Upper lobe of left lung (tissue), 6 donors: ENCODE measurements at regions not wholly inside any gene's neighbourhood (a gene's known extent, or its start where the extent isn't known, plus 50 kb on each side); places are given as distances from the start of the nearest gene placed in this dataset.

Experiments used
- ATAC-seq, 2 donors: fragments of 200-7000 bp; cut with Tn5 transposase; one replicate each; pipeline ENCODE4 v1.9.1; 2022; ENCODE audit warnings: mild to moderate bottlenecking in 2 of 2, moderate library complexity in 2 of 2; ENCODE audit not compliant: low FRiP score in 2 of 2
- DNase-seq, 2 donors: peaks; one replicate each; pipeline ENCODE4 v3.0.0-alpha.2; 2019 to 2020
- H3K27ac ChIP-seq, 4 donors: fragments of 200-600 bp; sonication (generic); one replicate each; pipeline ENCODE4 v1.5.1; 2016 to 2019
- H3K27me3 ChIP-seq, 4 donors: fragments of 200-600 bp; sonication (generic); one replicate each; pipeline ENCODE4 v1.5.1; 2017 to 2019
- H3K36me3 ChIP-seq, 4 donors: fragments of 200-600 bp; sonication (generic); one replicate each; pipeline ENCODE4 v1.5.1; 2016 to 2019
- H3K4me1 ChIP-seq, 4 donors: fragments of 200-600 bp; sonication (generic); one replicate each; pipeline ENCODE4 v1.5.1; 2018 to 2019
- H3K4me3 ChIP-seq, 4 donors: fragments of 200-600 bp; sonication (generic); one replicate each; pipeline ENCODE4 v1.5.1; 2017 to 2019; ENCODE audit warnings: mild to moderate bottlenecking in 2 of 4, moderate library complexity in 1 of 4
- H3K9me3 ChIP-seq, 4 donors: fragments of 200-600 bp; sonication (generic); one replicate each; pipeline ENCODE4 v1.5.1; 2018 to 2019
- CTCF ChIP-seq, 6 experiments: fragments of 450-650 bp in 4 of 6; fragments of 200-600 bp in 2 of 6; sonication (generic) in 2 of 6; IDR thresholded peaks; one replicate each; pipeline ENCODE4 v1.5.1; 2016 to 2019; ENCODE audit warnings: antibody characterized with exemption in 6 of 6
- EP300 ChIP-seq, 4 donors: sonication (generic); formaldehyde crosslinking; IDR thresholded peaks; one replicate each; pipeline ENCODE4 v1.5.1; 2017; ENCODE audit warnings: antibody characterized with exemption in 4 of 4, control low read depth in 2 of 4
- POLR2A ChIP-seq, 4 donors: fragments of 450-650 bp; IDR thresholded peaks; one replicate each; pipeline ENCODE4 v1.5.1; 2016 to 2017; ENCODE audit warnings: antibody characterized with exemption in 4 of 4, mild to moderate bottlenecking in 2 of 4
- POLR2AphosphoS5 ChIP-seq, 2 donors: sonication (generic); formaldehyde crosslinking; IDR thresholded peaks; one replicate each; pipeline ENCODE4 v1.5.1; 2017; ENCODE audit warnings: antibody characterized with exemption in 2 of 2
- WGBS, 2 donors: methylation state at CpG; one replicate each; pipeline ENCODE4 v1.1.5; 2017 to 2018; 5-methylcytosine and 5-hydroxymethylcytosine counted together
- donor health status: DM: no; HTN: no; CAD: no; lungs with moderate emphysema.
- donor health status: DM: no; HTN: yes; CAD: no; lungs with severe emphysema.

GRCh38 chr5:54367844-54368243 lies 57.5 kb upstream of the ARL15 start:
- TF ChIP-seq CTCF (IDR thresholded peaks at IDR 0.05) (no peak), EP300 (IDR thresholded peaks at IDR 0.05) (no peak), POLR2A (IDR thresholded peaks at IDR 0.05) (no peak), POLR2AphosphoS5 (IDR thresholded peaks at IDR 0.05) (no peak)
- Histone ChIP-seq H3K36me3 (no peaks in the 10 kb centered on the region), H3K4me3 (no peak overlapping the region), H3K4me1 (no peaks in the 10 kb centered on the region), H3K27ac (no peak overlapping the region), H3K9me3 (peaks cover 0 to 2% (median 0%) of the 10 kb centered on the region in 4 donors), H3K27me3 (no peaks in the 10 kb centered on the region)
- no peak for ATAC-seq
- 87 to 88% methylated on average over 1 of the region's 1 CpG for WGBS, 2 donors
- no peak for DNase-seq

- H3K4me3 ChIP-seq = no peak overlapping the region
- H3K36me3 ChIP-seq = no peaks in the 10 kb centered on the region
- H3K9me3 ChIP-seq = no peaks in the 10 kb centered on the region
- no peaks in the 10 kb centered on the region for H3K27me3 ChIP-seq
- no peak for TF ChIP-seq POLR2AphosphoS5 (IDR thresholded peaks at IDR 0.05)
- no peak for TF ChIP-seq EP300 (IDR thresholded peaks at IDR 0.05)
- TF ChIP-seq CTCF (IDR thresholded peaks at IDR 0.05) = no peak
- no peak for TF ChIP-seq POLR2A (IDR thresholded peaks at IDR 0.05)
- H3K27ac ChIP-seq = no peak overlapping the region
- DNase-seq = no peak
- no peak for ATAC-seq
- H3K4me1 ChIP-seq = no peaks in the 10 kb centered on the region
Measured at GRCh38 chr5:54366707-54367106, 56.3 kb upstream of the ARL15 start.

GRCh38 chr5:54363669-54364068 lies 53.3 kb upstream of the ARL15 start:
- Histone ChIP-seq H3K27ac (no peak overlapping the region), H3K4me1 (no peaks in the 10 kb centered on the region), H3K27me3 (no peaks in the 10 kb centered on the region), H3K4me3 (no peak overlapping the region), H3K36me3 (no peaks in the 10 kb centered on the region), H3K9me3 (no peaks in the 10 kb centered on the region)
- TF ChIP-seq POLR2A (IDR thresholded peaks at IDR 0.05) (no peak), EP300 (IDR thresholded peaks at IDR 0.05) (no peak), POLR2AphosphoS5 (IDR thresholded peaks at IDR 0.05) (no peak), CTCF (IDR thresholded peaks at IDR 0.05) (no peak)
- no peak for DNase-seq
- no peak for ATAC-seq

- no peaks in the 10 kb centered on the region for H3K27me3 ChIP-seq
- no peak for DNase-seq
- no peak overlapping the region for H3K27ac ChIP-seq
- TF ChIP-seq CTCF (IDR thresholded peaks at IDR 0.05) (no peak), POLR2AphosphoS5 (IDR thresholded peaks at IDR 0.05) (no peak), POLR2A (IDR thresholded peaks at IDR 0.05) (no peak), EP300 (IDR thresholded peaks at IDR 0.05) (no peak)
- no peaks in the 10 kb centered on the region for H3K4me1 ChIP-seq
- H3K9me3 ChIP-seq = no peaks in the 10 kb centered on the region
- H3K36me3 ChIP-seq = no peaks in the 10 kb centered on the region
- no peak overlapping the region for H3K4me3 ChIP-seq
- ATAC-seq = no peak
Measured at GRCh38 chr5:54362992-54363625, 52.7 kb upstream of the ARL15 start.

- ATAC-seq (no peak), DNase-seq (no peak)
- Histone ChIP-seq H3K9me3 (no peaks in the 10 kb centered on the region), H3K4me3 (no peak overlapping the region), H3K36me3 (no peaks in the 10 kb centered on the region), H3K27me3 (no peaks in the 10 kb centered on the region), H3K4me1 (no peaks in the 10 kb centered on the region), H3K27ac (no peak overlapping the region)
- WGBS, 2 donors = 66 to 80% methylated on average over 2 of the region's 2 CpGs
- no peak for TF ChIP-seq POLR2AphosphoS5 (IDR thresholded peaks at IDR 0.05)
Measured at GRCh38 chr5:54362434-54362833, 52.1 kb upstream of the ARL15 start.
